PFSK-1 (cell line): ENCODE measurements at regions not wholly inside any gene's neighbourhood (a gene's known extent, or its start where the extent isn't known, plus 50 kb on each side); places are given as distances from the start of the nearest gene placed in this dataset.

ENCODE experiments used
- FOXP2 ChIP-seq: optimal IDR thresholded peaks from 2 replicates; pipeline ENCODE3; 2011; ENCODE audit warnings: borderline replicate concordance, control low read depth, inconsistent platforms; ENCODE audit not compliant: insufficient read depth; ENCODE audit errors: extremely low read length, extremely low read depth
- POLR2AphosphoS5 ChIP-seq: IDR thresholded peaks from 2 replicates; pipeline ENCODE4 v1.6.1; 2012; ENCODE audit warnings: low read depth, mild to moderate bottlenecking, control low read depth, low read length, moderate library complexity
- REST ChIP-seq, 2 experiments: IDR thresholded peaks; 2 replicates each; pipeline versions ENCODE4 v1.6.1 to v1.8.0; 2011 to 2012; ENCODE audit warnings: low read depth in 2 of 2, low read length in 2 of 2, control low read depth in 1 of 2, inconsistent platforms in 1 of 2, mild to moderate bottlenecking in 1 of 2, moderate library complexity in 1 of 2; ENCODE audit not compliant: insufficient read depth in 1 of 2
- SIN3A ChIP-seq: IDR thresholded peaks from 2 replicates; pipeline ENCODE4 v1.6.1; 2012; ENCODE audit warnings: mild to moderate bottlenecking, low read length, moderate library complexity, borderline replicate concordance; ENCODE audit not compliant: insufficient read depth
- TAF1 ChIP-seq: IDR thresholded peaks from 2 replicates; pipeline ENCODE4 v1.6.1; 2012; ENCODE audit warnings: low read length, control low read depth, borderline replicate concordance; ENCODE audit not compliant: insufficient read depth

DNA sequence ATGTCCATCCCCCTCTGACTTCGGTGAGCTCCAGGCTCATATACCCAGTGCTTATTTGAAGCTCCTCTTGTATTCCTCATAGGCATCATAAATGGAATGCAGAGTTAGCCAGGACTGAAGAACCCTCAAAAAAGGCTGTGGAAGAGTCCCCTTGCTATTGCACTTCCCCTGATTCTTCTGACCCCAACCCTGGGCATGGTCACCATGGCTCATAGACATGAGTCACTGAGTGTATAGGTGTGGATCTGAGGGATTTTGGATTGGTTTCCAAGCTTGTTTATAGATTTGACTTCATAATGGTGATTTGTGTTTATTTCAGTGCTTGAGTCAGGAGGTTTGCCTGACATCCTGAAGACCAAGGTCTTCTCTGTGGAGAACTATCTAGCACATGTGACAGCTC lies 98.4 kb upstream of the SLC38A2 start:
- no peak for TF ChIP-seq POLR2AphosphoS5
- no peak for TF ChIP-seq SIN3A
- no peak for TF ChIP-seq REST (IDR thresholded peaks at IDR 0.05; ENCODE audit: insufficient read depth in 1 of 2, low read depth in 2 of 2, low read length in 2 of 2)
- no peak for TF ChIP-seq FOXP2
- no peak for TF ChIP-seq TAF1

DNA sequence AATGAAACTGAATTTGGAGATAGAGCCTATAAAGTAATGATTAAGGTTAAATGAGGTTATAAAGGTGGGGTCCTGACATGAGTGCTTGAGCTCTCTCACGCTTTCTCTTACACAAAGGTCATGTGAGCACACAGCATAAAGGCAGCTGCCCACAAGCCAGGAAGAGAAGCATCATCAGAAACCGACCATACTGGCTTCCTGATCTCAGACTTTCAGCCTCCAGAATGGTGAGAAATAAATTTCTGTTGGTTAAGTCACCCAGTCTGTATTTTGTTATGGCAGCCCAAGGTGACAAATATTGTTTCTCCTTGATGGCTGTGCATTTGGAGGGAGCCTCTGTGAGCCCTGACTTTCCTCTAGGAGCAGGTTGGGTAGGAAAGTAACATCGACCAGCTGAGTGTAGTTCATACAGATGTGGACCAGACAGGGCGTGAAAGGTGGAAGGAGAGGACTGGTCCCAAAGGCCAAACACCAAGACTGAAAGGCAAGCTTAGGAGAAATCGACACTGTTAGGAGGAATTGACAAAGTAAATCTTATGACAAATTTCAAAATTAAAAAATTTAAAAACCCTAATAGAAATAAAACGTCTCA lies 97.6 kb upstream of the SLC38A2 start:
- TF ChIP-seq FOXP2 (no peak), POLR2AphosphoS5 (no peak), TAF1 (no peak), SIN3A (no peak), REST (IDR thresholded peaks at IDR 0.05; ENCODE audit: insufficient read depth in 1 of 2, low read depth in 2 of 2, low read length in 2 of 2) (no peak)

GRCh38 chr12:46468813-46469212 lies 96.2 kb upstream of the SLC38A2 start:
- no peak for TF ChIP-seq POLR2AphosphoS5
- TF ChIP-seq SIN3A = no peak
- TF ChIP-seq FOXP2 = no peak
- TF ChIP-seq REST (IDR thresholded peaks at IDR 0.05; ENCODE audit: insufficient read depth in 1 of 2, low read depth in 2 of 2, low read length in 2 of 2) = no peak
- no peak for TF ChIP-seq TAF1

DNA sequence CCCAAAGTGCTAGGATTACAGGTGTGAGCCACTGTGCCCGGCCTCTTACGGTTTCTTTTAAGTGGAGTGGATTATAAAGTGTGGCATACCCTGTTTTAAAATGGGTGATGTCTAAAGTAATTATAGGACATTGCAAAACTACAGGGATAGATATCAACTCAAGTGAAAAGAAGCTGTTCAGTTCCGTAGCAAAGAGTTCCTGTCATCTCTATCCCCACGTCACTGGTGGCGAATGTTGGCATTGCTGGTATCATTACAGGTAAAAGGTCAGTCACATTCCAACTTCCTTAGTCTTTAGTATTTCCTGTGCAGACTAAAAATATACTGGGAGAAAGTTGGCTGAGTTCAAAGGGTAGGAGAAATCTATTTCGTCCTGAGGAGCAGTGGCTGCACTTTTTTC lies 95.6 kb upstream of the SLC38A2 start:
- TF ChIP-seq FOXP2 (no peak), REST (IDR thresholded peaks at IDR 0.05; ENCODE audit: insufficient read depth in 1 of 2, low read depth in 2 of 2, low read length in 2 of 2) (no peak), POLR2AphosphoS5 (no peak), TAF1 (no peak), SIN3A (no peak)

DNA sequence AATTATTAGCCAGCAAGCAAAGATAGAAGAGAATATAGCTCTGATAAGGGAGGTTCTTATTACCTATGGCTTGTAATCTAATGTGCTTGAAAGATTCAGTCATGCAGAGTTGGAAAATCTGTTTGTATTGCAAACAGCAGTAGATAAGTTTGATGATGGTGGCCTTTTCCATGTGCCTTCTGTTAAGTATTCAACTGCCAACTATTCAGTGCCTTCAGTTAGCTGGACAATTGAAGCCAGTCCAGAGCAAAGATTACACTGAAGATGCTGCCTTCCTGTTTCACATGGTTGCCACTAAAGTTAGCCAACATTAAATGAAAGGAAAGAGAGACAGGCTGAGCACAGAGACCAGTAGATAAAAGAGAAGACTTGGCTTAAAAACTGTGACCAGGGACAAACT lies 92.7 kb upstream of the SLC38A2 start:
- no peak for TF ChIP-seq REST (IDR thresholded peaks at IDR 0.05; ENCODE audit: insufficient read depth in 1 of 2, low read depth in 2 of 2, low read length in 2 of 2)
- TF ChIP-seq POLR2AphosphoS5 = no peak
- TF ChIP-seq TAF1 = no peak
- TF ChIP-seq SIN3A = no peak
